ENCODE measurements at regions not wholly inside any gene's neighbourhood (a gene's known extent, or its start where the extent isn't known, plus 50 kb on each side); places are given as distances from the start of the nearest gene placed in this dataset.

- Histone ChIP-seq H3K79me1 (replicated peaks; ENCODE audit: low read length, poor library complexity, severe bottlenecking) (no peaks in the 10 kb centered on the region), H3K27me3 (ENCODE audit: control insufficient read depth in 1 of 2, insufficient read depth in 1 of 2, low read length in 2 of 2) (no peaks in the 10 kb centered on the region), H3K4me1 (ENCODE audit: control insufficient read depth, insufficient read depth, low read depth, low read length) (peaks cover 24% of the 10 kb centered on the region), H4K91ac (ENCODE audit: low read length) (no peak overlapping the region), H3K27ac (ENCODE audit: low read length, poor library complexity, severe bottlenecking) (no peak overlapping the region), H2BK120ac (ENCODE audit: low read depth, low read length) (no peak overlapping the region), H2BK12ac (ENCODE audit: low read length in 2 of 2) (no peak overlapping the region), H2AK5ac (ENCODE audit: low read length, severe bottlenecking) (no peak overlapping the region), H3K36me3 (ENCODE audit: control insufficient read depth in 1 of 2, insufficient read depth in 2 of 2, low read depth in 1 of 2, low read length in 2 of 2) (no peaks in the 10 kb centered on the region), H3K14ac (ENCODE audit: low read length in 2 of 2) (no peak overlapping the region), H3K4me3 (ENCODE audit: insufficient read depth in 1 of 2, low read depth in 1 of 2, low read length in 2 of 2) (no peak overlapping the region), H4K8ac (ENCODE audit: low read length) (no peak overlapping the region), H3K23ac (ENCODE audit: low read length in 2 of 2) (no peak overlapping the region), H2BK5ac (ENCODE audit: low read depth, low read length, poor library complexity, severe bottlenecking) (no peak overlapping the region), H2AFZ (ENCODE audit: low read depth, low read length) (no peak overlapping the region), H3K9ac (ENCODE audit: low read length) (no peak overlapping the region), H2BK15ac (ENCODE audit: low read depth, poor library complexity, severe bottlenecking) (no peak overlapping the region), H3K9me3 (ENCODE audit: control insufficient read depth, low read length) (no peaks in the 10 kb centered on the region), H3K4ac (ENCODE audit: low read depth in 1 of 2, low read length in 2 of 2) (no peak overlapping the region), H3K18ac (ENCODE audit: low read depth in 1 of 2, low read length in 2 of 2) (no peak overlapping the region), H3K4me2 (ENCODE audit: low read length, poor library complexity, severe bottlenecking) (no peak overlapping the region)
- DNase-seq = no peak
- 93% methylated on average over 3 of the region's 3 CpGs for WGBS
Measured at GRCh38 chr10:44806950-44807349, 104.2 kb upstream of the TMEM72 start.

DNA sequence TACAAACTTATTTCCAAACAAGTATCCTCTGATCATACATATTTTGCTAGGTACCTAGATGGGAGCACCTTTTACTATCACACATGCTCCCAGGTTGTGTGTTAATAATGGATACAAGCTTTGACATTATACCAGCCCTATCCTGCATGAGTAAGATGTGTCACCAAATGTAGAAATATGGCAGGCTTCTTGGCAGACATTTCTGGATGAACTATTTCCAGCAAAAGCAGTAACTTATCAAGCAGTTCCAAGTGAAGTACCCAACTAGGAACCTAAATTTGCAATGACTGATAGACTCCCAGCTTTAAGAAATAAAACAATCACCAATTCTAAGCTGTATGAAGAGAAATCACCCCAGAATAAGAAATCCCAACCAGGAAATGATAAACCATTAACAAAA is 103.7 kb upstream of the TMEM72 start:
- no peak for DNase-seq
- Histone ChIP-seq H3K36me3 (ENCODE audit: control insufficient read depth in 1 of 2, insufficient read depth in 2 of 2, low read depth in 1 of 2, low read length in 2 of 2) (no peaks in the 10 kb centered on the region), H2BK15ac (ENCODE audit: low read depth, poor library complexity, severe bottlenecking) (no peak overlapping the region), H3K18ac (ENCODE audit: low read depth in 1 of 2, low read length in 2 of 2) (no peak overlapping the region), H2BK120ac (ENCODE audit: low read depth, low read length) (no peak overlapping the region), H4K8ac (ENCODE audit: low read length) (no peak overlapping the region), H3K4me3 (ENCODE audit: insufficient read depth in 1 of 2, low read depth in 1 of 2, low read length in 2 of 2) (no peak overlapping the region), H2BK5ac (ENCODE audit: low read depth, low read length, poor library complexity, severe bottlenecking) (no peak overlapping the region), H3K4me1 (ENCODE audit: control insufficient read depth, insufficient read depth, low read depth, low read length) (peaks cover 21% of the 10 kb centered on the region), H3K9me3 (ENCODE audit: control insufficient read depth, low read length) (no peaks in the 10 kb centered on the region), H3K9ac (ENCODE audit: low read length) (no peak overlapping the region), H3K27ac (ENCODE audit: low read length, poor library complexity, severe bottlenecking) (no peak overlapping the region), H2AK5ac (ENCODE audit: low read length, severe bottlenecking) (no peak overlapping the region), H4K91ac (ENCODE audit: low read length) (no peak overlapping the region), H2AFZ (ENCODE audit: low read depth, low read length) (no peak overlapping the region), H3K27me3 (ENCODE audit: control insufficient read depth in 1 of 2, insufficient read depth in 1 of 2, low read length in 2 of 2) (no peaks in the 10 kb centered on the region), H3K14ac (ENCODE audit: low read length in 2 of 2) (no peak overlapping the region), H3K79me1 (replicated peaks; ENCODE audit: low read length, poor library complexity, severe bottlenecking) (no peaks in the 10 kb centered on the region), H3K4ac (ENCODE audit: low read depth in 1 of 2, low read length in 2 of 2) (no peak overlapping the region), H2BK12ac (ENCODE audit: low read length in 2 of 2) (no peak overlapping the region), H3K23ac (ENCODE audit: low read length in 2 of 2) (no peak overlapping the region), H3K4me2 (ENCODE audit: low read length, poor library complexity, severe bottlenecking) (no peak overlapping the region)

GRCh38 chr10:44809647-44810046 is 101.5 kb upstream of the TMEM72 start:
- Histone ChIP-seq H3K9me3 (ENCODE audit: control insufficient read depth, low read length) (no peaks in the 10 kb centered on the region), H2BK5ac (ENCODE audit: low read depth, low read length, poor library complexity, severe bottlenecking) (no peak overlapping the region), H3K36me3 (ENCODE audit: control insufficient read depth in 1 of 2, insufficient read depth in 2 of 2, low read depth in 1 of 2, low read length in 2 of 2) (no peaks in the 10 kb centered on the region), H2AFZ (ENCODE audit: low read depth, low read length) (no peak overlapping the region), H3K23ac (ENCODE audit: low read length in 2 of 2) (no peak overlapping the region), H3K9ac (ENCODE audit: low read length) (no peak overlapping the region), H3K4me3 (ENCODE audit: insufficient read depth in 1 of 2, low read depth in 1 of 2, low read length in 2 of 2) (no peak overlapping the region), H3K4ac (ENCODE audit: low read depth in 1 of 2, low read length in 2 of 2) (no peak overlapping the region), H2BK15ac (ENCODE audit: low read depth, poor library complexity, severe bottlenecking) (no peak overlapping the region), H3K79me1 (replicated peaks; ENCODE audit: low read length, poor library complexity, severe bottlenecking) (no peaks in the 10 kb centered on the region), H2BK12ac (ENCODE audit: low read length in 2 of 2) (no peak overlapping the region), H2AK5ac (ENCODE audit: low read length, severe bottlenecking) (no peak overlapping the region), H3K27me3 (ENCODE audit: control insufficient read depth in 1 of 2, insufficient read depth in 1 of 2, low read length in 2 of 2) (no peaks in the 10 kb centered on the region), H3K4me2 (ENCODE audit: low read length, poor library complexity, severe bottlenecking) (no peak overlapping the region), H3K14ac (ENCODE audit: low read length in 2 of 2) (no peak overlapping the region), H3K18ac (ENCODE audit: low read depth in 1 of 2, low read length in 2 of 2) (no peak overlapping the region), H2BK120ac (ENCODE audit: low read depth, low read length) (no peak overlapping the region), H4K91ac (ENCODE audit: low read length) (no peak overlapping the region), H4K8ac (ENCODE audit: low read length) (no peak overlapping the region), H3K27ac (ENCODE audit: low read length, poor library complexity, severe bottlenecking) (no peak overlapping the region), H3K4me1 (ENCODE audit: control insufficient read depth, insufficient read depth, low read depth, low read length) (peaks cover 10% of the 10 kb centered on the region)
- DNase-seq = no peak

DNA sequence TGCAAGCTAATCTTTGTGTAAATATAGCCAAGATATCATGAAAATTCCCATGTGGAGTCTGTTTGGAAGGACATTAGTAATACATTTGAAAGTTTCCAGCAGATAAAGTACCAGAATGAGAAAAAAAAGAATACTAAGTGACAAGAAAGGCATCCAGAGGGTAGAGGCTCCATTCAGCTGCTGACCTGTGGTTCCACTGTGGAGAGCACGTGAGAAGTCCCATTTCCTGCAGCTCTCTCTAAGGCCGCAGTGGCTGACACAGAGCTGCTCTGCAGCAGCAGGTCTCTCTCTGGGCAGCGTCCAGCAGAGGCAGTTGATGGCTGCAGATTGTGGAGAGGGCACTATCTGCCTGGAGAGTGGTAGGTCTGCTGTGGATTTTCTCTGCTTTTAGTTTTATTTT is 100.1 kb upstream of the TMEM72 start:
- no peaks in the 10 kb centered on the region for H3K36me3 ChIP-seq (ENCODE audit: control insufficient read depth in 1 of 2, insufficient read depth in 2 of 2, low read depth in 1 of 2, low read length in 2 of 2)
- H2AK5ac ChIP-seq (ENCODE audit: low read length, severe bottlenecking) = no peak overlapping the region
- peak; percentile 73 for DNase-seq
- no peak overlapping the region for H2BK120ac ChIP-seq (ENCODE audit: low read depth, low read length)
- no peak overlapping the region for H2BK15ac ChIP-seq (ENCODE audit: low read depth, poor library complexity, severe bottlenecking)
- no peak overlapping the region for H2AFZ ChIP-seq (ENCODE audit: low read depth, low read length)
- H3K9ac ChIP-seq (ENCODE audit: low read length) = no peak overlapping the region
- H3K9me3 ChIP-seq (ENCODE audit: control insufficient read depth, low read length) = no peaks in the 10 kb centered on the region
- no peak overlapping the region for H3K14ac ChIP-seq (ENCODE audit: low read length in 2 of 2)
- no peak overlapping the region for H3K27ac ChIP-seq (ENCODE audit: low read length, poor library complexity, severe bottlenecking)
- H2BK12ac ChIP-seq (ENCODE audit: low read length in 2 of 2) = no peak overlapping the region
- H3K4me1 ChIP-seq (ENCODE audit: control insufficient read depth, insufficient read depth, low read depth, low read length) = peaks cover 2% of the 10 kb centered on the region
- H3K4ac ChIP-seq (ENCODE audit: low read depth in 1 of 2, low read length in 2 of 2) = no peak overlapping the region
- no peak overlapping the region for H3K4me3 ChIP-seq (ENCODE audit: insufficient read depth in 1 of 2, low read depth in 1 of 2, low read length in 2 of 2)
- no peak overlapping the region for H2BK5ac ChIP-seq (ENCODE audit: low read depth, low read length, poor library complexity, severe bottlenecking)
- no peak overlapping the region for H4K8ac ChIP-seq (ENCODE audit: low read length)
- no peak overlapping the region for H3K18ac ChIP-seq (ENCODE audit: low read depth in 1 of 2, low read length in 2 of 2)
- no peak overlapping the region for H3K23ac ChIP-seq (ENCODE audit: low read length in 2 of 2)
- H3K27me3 ChIP-seq (ENCODE audit: control insufficient read depth in 1 of 2, insufficient read depth in 1 of 2, low read length in 2 of 2) = no peaks in the 10 kb centered on the region
- no peaks in the 10 kb centered on the region for H3K79me1 ChIP-seq (replicated peaks; ENCODE audit: low read length, poor library complexity, severe bottlenecking)
- 29% methylated on average over 3 of the region's 3 CpGs for WGBS
- no peak overlapping the region for H4K91ac ChIP-seq (ENCODE audit: low read length)
- H3K4me2 ChIP-seq (ENCODE audit: low read length, poor library complexity, severe bottlenecking) = no peak overlapping the region

All from mesenchymal stem cell (in vitro differentiated cells and primary cell).